GM11168 (cell line): ENCODE measurements at regions not wholly inside any gene's neighbourhood (a gene's known extent, or its start where the extent isn't known, plus 50 kb on each side); places are given as distances from the start of the nearest gene placed in this dataset.
"Not testable (repeated sequence)": the region's sequence is repeated elsewhere in the genome, so short reads cannot be mapped to it uniquely, and the experiment has no call there.

Experiments used
- in situ Hi-C: fragments of 300-500 bp; cut with MboI; formaldehyde crosslinking; loops from one replicate; pipeline ENCODE4 v1.12.0; 2022; ENCODE audit warnings: low sequenced_read_pairs; ENCODE audit not compliant: unreplicated experiment

DNA sequence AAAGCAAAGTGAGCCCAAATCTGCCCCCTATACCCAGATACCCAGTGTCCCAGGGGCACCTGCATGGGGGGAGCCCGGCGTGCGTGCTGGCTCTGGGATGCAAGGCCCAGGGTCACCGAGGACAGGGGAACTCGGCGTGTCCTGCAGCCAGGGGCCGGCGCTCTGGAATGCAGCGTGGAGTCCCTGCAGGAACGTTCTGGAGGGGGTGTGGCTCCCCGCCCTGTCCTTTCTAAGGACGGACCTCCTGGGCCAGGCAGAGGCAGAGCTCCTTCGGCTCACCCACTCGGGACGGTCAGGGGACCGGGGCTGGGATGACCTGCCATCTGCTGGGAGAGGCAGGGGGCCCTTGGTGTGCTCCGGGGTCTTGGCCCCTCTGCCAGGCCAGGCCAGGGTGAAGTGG lies 1196.8 kb downstream of the BRD1 start:
- in situ Hi-C loops: no loop called here

- in situ Hi-C loops: no loop called here
These were observed 1197.3 kb downstream of the BRD1 start for GRCh38 chr22:48630433-48630754.

- in situ Hi-C loops: no loop called here
These were observed 1197.8 kb downstream of the BRD1 start for GRCh38 chr22:48629631-48630432.

DNA sequence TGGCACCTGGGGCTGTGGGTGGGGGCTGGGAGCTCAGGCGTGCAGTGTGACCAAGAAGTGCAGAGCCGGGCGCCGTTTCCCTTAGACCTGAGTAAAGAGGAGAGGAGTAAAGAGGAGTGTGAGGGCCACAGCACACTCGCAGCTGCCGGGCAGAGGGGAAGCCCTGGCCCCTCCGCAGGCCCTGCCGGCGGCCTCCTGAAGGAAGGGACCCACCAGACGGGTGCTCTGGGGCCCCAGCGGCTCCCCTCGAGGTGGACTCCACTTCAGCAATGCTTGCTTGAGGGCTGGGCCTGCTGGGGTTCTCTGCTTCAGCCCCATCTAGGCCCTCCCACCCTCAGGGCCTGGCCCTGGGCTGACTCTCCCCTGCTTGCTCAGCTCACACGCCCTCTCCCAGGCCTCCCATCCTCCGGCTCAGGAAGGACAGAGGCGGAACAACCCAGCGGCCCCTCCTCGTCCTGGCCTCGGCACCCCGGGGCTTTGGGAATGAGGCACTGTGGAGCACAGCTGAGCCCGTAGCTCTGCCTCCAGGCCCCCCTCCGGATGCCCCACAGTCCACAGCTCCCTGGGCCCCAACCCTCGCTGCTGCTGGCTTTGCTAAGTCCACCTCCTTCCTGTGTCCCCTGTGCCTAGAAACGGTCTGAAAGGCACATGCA lies 1198.7 kb downstream of the BRD1 start:
- in situ Hi-C loops: no loop called here

- in situ Hi-C loops: no loop called here
These were observed 1199.7 kb downstream of the BRD1 start for GRCh38 chr22:48627966-48628365.

- in situ Hi-C loops: no loop called here
These were observed 1200.5 kb downstream of the BRD1 start for GRCh38 chr22:48627203-48627602.

DNA sequence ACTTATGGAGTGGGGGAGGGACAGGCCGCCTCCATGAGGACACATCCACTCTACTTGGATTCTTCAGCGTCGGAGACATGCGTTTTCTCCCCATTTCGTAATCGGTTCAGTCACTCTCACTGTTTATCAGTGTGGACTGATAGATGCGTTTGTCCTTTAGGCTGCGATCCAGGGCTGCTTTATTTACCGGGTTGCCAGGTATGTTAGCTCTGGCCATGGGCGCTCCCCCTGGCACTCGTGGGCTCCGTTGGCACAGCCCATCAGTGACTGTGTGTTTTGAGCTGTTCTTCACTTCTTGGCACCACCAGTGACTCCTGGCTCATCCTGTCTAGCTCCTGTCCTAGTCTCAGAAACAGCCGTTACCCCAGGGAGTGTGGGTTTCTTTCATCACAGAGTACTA lies 1203.3 kb downstream of the BRD1 start:
- in situ Hi-C loops: no loop called here

DNA sequence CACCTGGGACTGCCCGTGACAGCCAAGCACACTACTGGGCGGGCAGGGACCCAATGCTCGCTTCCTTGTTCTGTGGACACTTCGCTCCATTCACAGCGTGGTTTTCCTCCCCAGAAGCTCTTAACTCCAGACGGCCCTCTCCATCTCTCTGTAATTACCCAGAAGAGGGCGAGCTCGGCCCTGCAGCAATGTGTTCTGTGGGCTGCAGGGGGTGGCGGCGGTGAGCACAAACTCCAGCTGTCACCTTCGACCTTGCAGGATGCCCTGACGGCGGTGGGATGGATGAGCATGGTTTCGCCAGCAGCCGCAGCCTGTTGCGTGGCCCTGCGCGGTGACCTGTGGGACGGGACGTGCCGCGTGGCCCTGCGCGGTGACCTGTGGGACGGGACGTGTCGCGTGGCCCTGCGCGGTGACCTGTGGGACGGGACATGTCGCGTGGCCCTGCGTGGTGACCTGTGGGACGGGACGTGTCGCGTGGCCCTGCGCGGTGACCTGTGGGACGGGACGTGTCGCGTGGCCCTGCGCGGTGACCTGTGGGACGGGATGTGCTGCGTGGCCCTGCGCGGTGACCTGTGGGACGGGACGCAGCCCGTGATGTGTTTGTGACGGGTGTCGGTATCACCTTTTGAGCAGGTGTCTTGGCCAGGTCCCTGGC lies 1204.7 kb downstream of the BRD1 start:
- in situ Hi-C loops: no loop called here

DNA sequence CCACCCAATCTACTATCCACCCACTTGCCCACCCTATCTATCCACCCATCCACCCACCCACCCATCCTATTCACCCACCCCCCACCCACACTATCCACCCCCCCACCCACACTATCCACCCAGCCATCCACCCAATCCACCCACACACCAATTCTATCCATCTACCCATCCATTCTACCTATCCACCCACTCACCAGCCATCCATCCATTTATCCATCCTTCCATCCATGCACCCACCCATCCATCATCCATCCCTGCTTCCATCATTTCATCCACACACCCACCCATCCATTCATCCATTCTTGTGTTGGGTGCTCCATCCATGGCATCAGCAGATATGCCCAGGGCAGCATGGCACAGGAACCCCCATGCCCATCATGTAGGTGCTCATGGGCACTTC lies 1206.6 kb downstream of the BRD1 start:
- in situ Hi-C loops: no loop called here

DNA sequence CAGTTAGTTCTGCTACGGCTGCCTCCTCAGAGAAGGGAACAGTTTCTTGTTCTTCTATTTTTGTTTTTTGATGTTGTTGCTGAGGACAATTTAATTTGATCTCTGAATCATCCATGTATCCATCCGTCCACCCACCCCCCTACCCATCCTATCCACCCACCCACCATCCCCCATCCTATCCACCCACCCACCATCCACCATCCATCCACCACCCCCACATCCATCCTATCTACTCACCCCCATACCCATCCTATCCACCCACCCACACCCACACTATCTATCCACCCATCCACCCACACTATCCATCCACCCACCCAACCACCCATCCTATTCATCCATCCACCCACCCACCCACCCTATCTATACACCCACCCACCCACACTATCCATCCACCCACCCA lies 1207.2 kb downstream of the BRD1 start:
- in situ Hi-C loops: not testable (repeated sequence)

- in situ Hi-C loops: no loop called here
These were observed 1208.0 kb downstream of the BRD1 start for GRCh38 chr22:48619721-48620120.

DNA sequence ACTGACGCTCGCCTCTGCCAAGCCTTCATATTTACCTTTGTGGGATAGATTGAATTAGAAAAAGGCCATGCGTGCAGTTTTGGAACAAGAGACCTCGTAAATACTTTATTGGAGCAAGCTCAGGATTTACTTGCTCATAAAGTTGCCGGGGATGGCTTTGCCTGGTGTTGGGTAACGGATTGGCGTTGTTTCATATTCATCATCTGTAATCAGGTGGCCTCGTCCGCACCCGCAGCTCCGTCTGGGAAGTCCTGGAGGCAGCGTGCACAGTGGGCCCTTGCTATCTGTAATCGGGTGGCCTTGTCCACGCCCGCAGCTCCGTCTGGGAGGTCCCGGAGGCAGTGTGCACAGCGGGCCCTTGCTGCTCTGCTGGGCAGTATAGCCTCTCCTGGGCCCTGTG lies 1209.3 kb downstream of the BRD1 start:
- in situ Hi-C loops: no loop called here

DNA sequence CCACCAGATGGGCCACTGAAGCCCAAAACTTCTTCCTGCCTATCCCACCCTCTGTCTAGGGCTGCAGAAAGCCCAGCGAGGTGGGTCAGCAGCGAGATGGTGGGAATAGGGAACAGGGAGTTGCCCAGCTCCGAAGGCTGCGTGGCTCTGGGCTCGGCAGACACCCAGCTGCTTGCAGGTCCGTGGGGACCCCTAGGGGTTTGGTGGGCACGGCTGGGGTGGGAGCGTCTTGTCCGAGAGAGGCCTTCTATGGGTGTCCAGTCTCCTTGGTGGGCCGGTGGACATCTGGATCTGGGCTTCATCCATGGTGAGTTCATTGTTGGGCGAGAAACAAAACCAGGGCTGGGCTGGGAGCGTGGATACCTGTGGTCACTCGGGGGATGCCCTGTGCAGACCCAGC lies 1211.0 kb downstream of the BRD1 start:
- in situ Hi-C loops: no loop called here

DNA sequence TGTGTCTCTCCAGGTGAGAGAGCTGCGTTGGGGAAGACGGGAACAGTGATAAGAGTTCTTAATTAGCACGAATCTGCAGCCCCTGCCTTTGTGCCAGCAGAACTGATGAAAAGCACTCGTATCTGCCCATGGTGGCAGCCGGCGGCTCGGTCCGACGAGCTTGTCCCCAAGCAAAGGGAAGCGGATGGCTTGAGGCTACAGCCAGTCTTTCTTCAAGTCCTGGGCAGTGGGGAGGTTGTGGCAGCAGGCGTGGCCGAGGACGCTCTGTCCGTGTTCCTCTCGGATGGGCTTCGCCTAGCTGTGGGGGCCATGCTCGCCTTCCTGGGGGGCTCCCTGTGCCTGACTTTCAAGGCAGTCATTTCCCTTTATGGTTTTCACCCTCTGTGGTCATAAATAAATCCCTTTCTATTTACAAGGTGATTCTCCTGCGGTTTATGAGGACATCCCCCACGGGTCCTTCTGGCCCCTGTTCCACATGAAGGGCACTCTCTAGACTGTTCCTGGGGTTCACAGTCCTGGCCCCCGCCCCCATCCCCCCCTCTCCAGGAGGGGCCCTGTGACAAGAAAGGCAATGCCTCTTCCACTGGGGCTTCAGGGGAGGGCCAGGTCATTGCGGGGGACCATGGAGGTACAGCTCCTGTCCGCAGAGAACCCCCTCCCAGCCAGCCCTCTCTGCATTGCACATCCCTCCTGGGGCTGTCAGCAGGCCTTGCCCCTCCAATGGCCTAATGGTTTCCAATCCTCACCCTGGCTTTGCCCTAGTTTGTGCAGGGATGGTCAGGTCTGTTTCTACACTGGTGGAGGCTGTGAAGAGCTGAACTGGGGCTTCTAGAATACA lies 1212.3 kb downstream of the BRD1 start:
- in situ Hi-C loops: no loop called here

DNA sequence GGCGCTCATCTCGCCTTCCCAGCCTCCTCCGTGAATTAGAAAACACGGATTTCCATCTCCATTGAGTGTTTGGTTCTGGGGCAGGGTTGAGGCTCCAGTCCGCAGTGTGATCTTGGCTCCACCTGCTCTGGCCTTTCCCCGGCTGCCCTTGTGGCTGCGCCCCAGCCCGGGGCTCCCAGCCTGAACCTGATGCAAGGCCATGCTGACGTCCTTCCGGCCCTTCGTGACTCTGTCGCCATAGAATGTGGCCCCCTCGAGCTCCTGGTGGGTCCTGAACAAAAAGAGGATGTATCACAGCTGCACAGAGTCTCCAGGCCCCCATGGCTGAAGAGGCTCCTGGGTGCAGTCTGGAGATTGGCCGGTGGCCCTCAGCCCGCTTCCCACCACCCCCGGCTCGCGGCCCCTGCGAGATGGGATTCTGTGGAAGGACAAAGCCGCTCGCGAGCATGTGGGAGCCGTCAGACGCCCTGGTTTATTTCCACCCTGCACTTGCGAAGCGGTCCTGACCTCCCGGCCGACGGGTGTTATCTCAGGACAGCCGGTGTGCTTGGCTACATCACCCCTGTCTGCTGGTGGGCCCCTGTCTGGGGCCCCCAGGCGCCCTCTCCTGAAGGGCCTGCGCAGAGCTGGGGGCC lies 1214.0 kb downstream of the BRD1 start:
- in situ Hi-C loops: no loop called here

GRCh38 chr22:48612077-48612995 lies 1215.3 kb downstream of the BRD1 start:
- in situ Hi-C loops: no loop called here

GRCh38 chr22:48609279-48609865 lies 1218.3 kb downstream of the BRD1 start:
- in situ Hi-C loops: no loop called here

DNA sequence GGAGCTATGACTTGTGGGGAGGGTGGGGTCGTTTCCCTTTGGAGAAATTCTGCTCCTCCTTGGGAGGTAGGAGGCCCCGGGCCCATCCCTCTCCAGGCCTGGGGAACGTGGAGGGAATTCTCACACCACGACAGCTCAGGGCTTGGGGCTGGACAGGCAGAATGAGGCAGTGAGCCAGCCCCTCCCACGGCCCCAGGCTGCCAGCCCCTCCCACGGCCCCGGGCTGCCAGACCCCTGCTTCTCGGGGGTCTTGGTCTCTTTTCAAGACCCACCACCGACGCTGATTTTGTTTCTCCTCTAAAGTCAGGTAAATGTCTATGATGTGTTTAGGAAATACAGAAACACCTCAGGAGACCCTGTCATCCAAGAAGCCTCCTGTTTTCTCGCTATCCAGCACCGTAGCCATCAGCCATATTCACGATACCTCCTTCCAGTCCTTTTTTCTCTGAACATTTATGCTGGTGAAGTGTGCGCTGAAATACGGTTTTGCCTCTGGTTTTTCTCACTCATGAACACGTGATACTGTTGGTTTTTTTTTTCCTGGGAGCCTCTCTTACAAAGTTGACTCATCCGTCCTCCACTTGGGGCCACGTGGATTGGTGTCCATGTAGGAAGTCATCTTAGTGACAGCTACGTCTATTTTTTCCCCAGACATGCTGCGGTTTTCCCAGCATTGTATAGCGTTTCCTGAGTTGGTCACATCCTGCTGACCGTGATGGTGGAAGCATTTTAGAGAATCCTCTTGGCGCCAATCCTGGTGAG lies 1219.6 kb downstream of the BRD1 start:
- in situ Hi-C loops: no loop called here
